Mucosa of rectum (tissue), 2 donors: ENCODE measurements at regions not wholly inside any gene's neighbourhood (a gene's known extent, or its start where the extent isn't known, plus 50 kb on each side); places are given as distances from the start of the nearest gene placed in this dataset.

Experiments used
- H3K27ac ChIP-seq, 2 donors: one replicate each; pipeline ENCODE4 v1.7.0; 2013; ENCODE audit warnings: inconsistent platforms in 2 of 2, low read depth in 2 of 2, low read length in 2 of 2
- H3K27me3 ChIP-seq, 2 donors: one replicate each; pipeline ENCODE4 v1.7.0; 2013; ENCODE audit warnings: low read length in 2 of 2; ENCODE audit not compliant: control insufficient read depth in 2 of 2, insufficient read depth in 2 of 2
- H3K36me3 ChIP-seq, 2 donors: one replicate each; pipeline ENCODE4 v1.7.0; 2013; ENCODE audit warnings: low read length in 2 of 2; ENCODE audit not compliant: control insufficient read depth in 2 of 2, insufficient read depth in 2 of 2
- H3K4me1 ChIP-seq, 2 donors: one replicate each; pipeline ENCODE4 v1.7.0; 2013; ENCODE audit warnings: low read length in 2 of 2, mild to moderate bottlenecking in 1 of 2; ENCODE audit not compliant: control insufficient read depth in 2 of 2, insufficient read depth in 2 of 2
- H3K4me3 ChIP-seq, 2 donors: one replicate each; pipeline ENCODE4 v1.7.0; 2013; ENCODE audit warnings: low read length in 2 of 2
- H3K9ac ChIP-seq, 2 donors: one replicate each; pipeline ENCODE4 v1.7.0; 2013; ENCODE audit warnings: low read length in 2 of 2, low read depth in 1 of 2, mild to moderate bottlenecking in 1 of 2
- H3K9me3 ChIP-seq, 2 donors: one replicate each; pipeline ENCODE4 v1.7.0; 2013; ENCODE audit warnings: low read length in 2 of 2; ENCODE audit not compliant: control insufficient read depth in 2 of 2
- donor health status: healthy.
- donor health status: Normal muscosa, but diverticular disease.

DNA sequence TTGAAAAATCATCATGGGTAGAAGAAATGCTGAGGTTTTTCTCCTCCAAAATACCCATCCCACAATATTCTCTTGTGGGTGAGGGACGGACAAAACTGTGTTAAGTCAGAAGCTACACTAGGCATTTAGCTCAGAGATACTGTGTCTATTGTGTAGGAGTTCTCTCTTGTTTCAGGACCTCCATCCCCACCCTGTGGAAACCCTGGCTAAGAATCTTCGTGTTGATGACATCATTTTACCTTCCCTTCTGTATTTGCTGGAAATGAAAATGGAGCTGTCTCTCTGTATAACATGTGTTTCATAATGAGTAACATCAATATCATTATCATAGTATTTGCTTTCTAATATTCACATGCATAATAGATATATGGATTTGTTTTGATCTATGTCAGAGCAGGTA, 1193.0 kb upstream of the CITED2 start:
- Histone ChIP-seq H3K4me1 (no peaks in the 10 kb centered on the region), H3K36me3 (no peaks in the 10 kb centered on the region), H3K27ac (no peak overlapping the region), H3K27me3 (no peaks in the 10 kb centered on the region), H3K9me3 (no peaks in the 10 kb centered on the region), H3K9ac (no peak overlapping the region), H3K4me3 (no peak overlapping the region)

DNA sequence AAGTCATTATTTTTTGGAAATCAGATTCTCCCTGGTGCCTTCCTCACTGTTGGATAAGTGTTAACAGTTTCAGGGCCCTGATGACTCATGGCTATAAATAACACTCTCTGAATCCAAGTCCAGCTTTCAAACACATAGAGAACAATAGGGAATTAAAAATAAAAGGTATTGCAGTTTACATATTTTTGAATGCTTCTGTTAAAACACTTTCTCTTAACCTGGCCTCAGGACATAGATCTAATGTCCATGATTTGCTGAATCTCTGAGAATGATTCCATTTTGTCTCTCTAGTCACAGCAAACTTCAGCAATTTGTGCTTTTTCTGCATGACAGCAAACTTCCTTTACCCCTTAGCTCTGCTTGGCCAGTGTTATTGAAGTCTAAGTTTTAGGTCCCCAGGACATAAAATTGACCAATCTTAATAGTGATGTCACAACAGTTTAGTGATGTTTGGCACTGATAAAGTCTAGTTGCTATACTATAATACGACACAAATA, 1192.4 kb upstream of the CITED2 start:
- H3K27ac ChIP-seq: no peak overlapping the region
- no peak overlapping the region for H3K9ac ChIP-seq

DNA sequence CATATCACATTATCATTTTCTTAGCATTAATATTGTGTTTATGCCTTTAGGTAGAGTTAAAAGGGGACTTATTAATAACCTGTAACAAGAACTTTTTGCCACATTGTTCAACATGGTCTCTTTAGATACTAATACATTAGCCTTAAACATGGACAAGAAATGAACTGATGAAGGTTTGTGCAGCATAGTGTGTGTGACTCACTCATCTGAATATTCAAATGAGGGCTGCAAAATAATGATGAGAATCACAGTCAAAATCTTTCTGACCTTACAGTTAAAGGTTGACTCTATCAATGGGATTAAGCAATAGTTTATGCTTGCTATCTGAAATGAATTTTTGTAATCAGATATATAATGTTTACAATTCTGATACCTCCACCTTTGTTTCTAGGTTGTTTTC, 1189.3 kb upstream of the CITED2 start:
- Histone ChIP-seq H3K27ac (no peak overlapping the region), H3K4me1 (no peaks in the 10 kb centered on the region), H3K36me3 (no peaks in the 10 kb centered on the region), H3K9ac (no peak overlapping the region), H3K27me3 (no peaks in the 10 kb centered on the region), H3K9me3 (no peaks in the 10 kb centered on the region), H3K4me3 (no peak overlapping the region)

More for the DNA sequence above, 1192.4 kb upstream of the CITED2 start:
- Histone ChIP-seq H3K9me3 (no peaks in the 10 kb centered on the region), H3K4me1 (no peaks in the 10 kb centered on the region), H3K36me3 (no peaks in the 10 kb centered on the region), H3K4me3 (no peak overlapping the region), H3K27me3 (no peaks in the 10 kb centered on the region)

DNA sequence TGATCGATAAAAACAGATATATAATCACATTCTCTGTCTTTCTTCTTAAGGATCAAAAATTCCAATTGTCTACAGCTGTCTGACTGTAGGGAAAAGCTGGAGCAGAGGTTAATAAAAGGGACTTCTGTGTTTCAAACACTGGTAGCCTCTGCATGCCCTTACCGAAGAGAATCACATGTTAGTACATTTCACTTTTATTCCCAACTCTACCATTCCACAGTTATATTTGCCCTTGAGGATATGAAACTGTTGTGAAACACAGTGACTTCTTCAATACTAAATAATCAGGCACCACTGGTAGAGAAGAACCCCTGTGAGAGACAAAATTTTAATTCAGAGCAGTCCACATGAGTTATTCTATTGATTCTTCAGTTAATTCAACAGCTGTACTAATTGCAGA, 1187.3 kb upstream of the CITED2 start:
- Histone ChIP-seq H3K4me3 (no peak overlapping the region), H3K27me3 (no peaks in the 10 kb centered on the region), H3K9me3 (no peaks in the 10 kb centered on the region), H3K27ac (no peak overlapping the region), H3K36me3 (no peaks in the 10 kb centered on the region), H3K4me1 (no peaks in the 10 kb centered on the region), H3K9ac (no peak overlapping the region)

DNA sequence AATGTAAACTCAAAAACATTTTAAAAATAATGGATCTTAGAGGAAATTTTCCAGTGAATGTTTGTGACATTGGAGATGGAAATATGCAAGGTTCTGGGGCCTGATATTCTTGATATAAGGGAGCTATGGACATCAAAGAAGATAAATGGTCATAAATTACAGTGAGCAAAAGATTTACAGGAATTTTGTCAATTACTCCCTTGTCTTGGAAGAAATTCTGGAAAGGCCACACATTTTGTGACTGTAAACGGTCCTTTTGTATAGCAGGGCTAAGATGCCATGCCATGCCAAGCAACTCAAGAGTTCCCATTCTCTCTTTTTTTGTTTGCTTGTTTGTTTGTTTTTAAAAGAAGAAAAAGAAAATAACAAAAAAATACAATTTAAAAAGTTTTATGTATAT, 1186.2 kb upstream of the CITED2 start:
- Histone ChIP-seq H3K9me3 (no peaks in the 10 kb centered on the region), H3K4me1 (no peaks in the 10 kb centered on the region), H3K9ac (no peak overlapping the region), H3K4me3 (no peak overlapping the region), H3K27me3 (no peaks in the 10 kb centered on the region), H3K36me3 (no peaks in the 10 kb centered on the region), H3K27ac (no peak overlapping the region)

DNA sequence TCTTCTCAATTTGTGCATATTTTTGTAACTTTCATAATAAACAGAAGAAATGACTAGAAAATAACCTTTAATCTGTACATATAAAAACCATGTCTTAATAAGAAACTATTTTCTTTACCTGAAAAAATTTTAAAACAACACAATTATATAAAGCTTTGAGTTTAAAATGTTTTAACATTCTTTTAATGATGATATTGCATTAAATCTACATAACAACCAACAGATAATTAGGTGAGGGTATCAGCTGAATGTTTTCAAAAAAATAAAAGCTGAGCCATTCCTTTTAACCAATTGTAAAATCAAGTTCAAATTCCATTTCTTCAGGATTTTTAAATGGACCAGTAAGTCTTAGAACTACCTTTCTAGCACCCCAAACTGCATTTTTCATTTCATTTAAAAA, 1185.0 kb upstream of the CITED2 start:
- no peaks in the 10 kb centered on the region for H3K36me3 ChIP-seq
- no peaks in the 10 kb centered on the region for H3K4me1 ChIP-seq
- no peak overlapping the region for H3K27ac ChIP-seq
- H3K9me3 ChIP-seq: no peaks in the 10 kb centered on the region
- H3K9ac ChIP-seq: no peak overlapping the region
- H3K4me3 ChIP-seq: no peak overlapping the region
- H3K27me3 ChIP-seq: no peaks in the 10 kb centered on the region

DNA sequence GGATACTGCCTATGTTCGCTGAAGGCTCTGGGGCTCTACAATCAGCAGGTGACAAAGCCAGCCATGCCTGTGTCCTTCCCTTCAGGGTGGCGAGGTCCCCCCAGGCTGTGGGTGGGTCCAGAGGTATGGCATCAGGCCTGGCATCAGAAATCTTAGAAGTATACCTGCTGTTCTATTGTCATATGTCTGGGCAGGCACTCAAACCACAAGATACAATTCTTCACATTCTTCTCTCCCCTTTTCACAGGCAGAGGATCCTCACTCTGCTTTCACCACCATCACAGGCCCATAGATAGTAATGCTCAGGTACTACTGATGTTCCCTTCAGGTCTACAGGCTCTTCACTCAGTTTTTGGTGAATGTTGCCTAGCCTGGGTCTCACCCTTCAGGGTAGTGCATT, 1180.0 kb upstream of the CITED2 start:
- Histone ChIP-seq H3K4me3 (no peak overlapping the region), H3K9ac (no peak overlapping the region), H3K36me3 (no peaks in the 10 kb centered on the region), H3K9me3 (no peaks in the 10 kb centered on the region), H3K4me1 (no peaks in the 10 kb centered on the region), H3K27me3 (no peaks in the 10 kb centered on the region), H3K27ac (no peak overlapping the region)

DNA sequence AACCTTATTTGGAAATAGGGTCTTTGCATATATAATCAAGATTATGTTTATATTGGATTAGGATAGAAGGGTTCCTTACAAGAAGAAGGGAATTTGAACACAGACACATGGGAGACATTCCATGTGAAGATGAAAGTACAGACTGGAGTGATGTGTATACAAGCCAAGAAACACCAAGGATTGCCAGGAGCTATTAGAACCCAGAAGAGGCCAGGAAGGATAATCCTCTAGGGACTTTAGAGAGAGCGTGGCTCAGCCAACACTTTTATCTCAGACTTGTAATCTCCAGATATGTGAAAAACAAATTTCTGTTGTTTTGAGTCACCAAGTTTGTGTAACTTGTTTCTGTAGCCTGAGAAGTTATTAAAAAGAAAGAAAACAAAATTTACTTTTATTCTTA, 1173.9 kb upstream of the CITED2 start:
- Histone ChIP-seq H3K4me1 (no peaks in the 10 kb centered on the region), H3K9me3 (no peaks in the 10 kb centered on the region), H3K27ac (no peak overlapping the region), H3K9ac (no peak overlapping the region), H3K36me3 (no peaks in the 10 kb centered on the region), H3K4me3 (no peak overlapping the region), H3K27me3 (no peaks in the 10 kb centered on the region)

DNA sequence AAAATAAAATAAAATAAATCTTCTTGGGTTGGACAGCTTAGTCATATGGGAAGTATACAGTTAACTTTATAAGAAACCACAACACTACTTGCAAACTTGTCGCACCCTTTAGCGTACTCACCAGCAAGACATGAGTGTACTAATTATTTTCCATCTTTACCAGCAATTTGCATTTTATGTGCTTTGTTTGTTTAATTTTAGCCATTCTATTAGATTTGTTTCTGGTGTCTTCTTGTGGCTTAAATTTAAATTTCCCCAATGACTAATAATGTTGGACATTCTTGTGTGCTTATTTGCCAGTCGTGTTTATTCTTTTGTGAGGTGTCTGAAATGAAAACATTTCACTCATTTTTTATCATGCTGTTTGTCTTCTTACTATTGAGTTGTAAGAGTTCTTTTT, 1172.2 kb upstream of the CITED2 start:
- Histone ChIP-seq H3K4me3 (no peak overlapping the region), H3K9ac (no peak overlapping the region), H3K36me3 (no peaks in the 10 kb centered on the region), H3K27ac (no peak overlapping the region), H3K4me1 (no peaks in the 10 kb centered on the region), H3K9me3 (no peaks in the 10 kb centered on the region), H3K27me3 (no peaks in the 10 kb centered on the region)

DNA sequence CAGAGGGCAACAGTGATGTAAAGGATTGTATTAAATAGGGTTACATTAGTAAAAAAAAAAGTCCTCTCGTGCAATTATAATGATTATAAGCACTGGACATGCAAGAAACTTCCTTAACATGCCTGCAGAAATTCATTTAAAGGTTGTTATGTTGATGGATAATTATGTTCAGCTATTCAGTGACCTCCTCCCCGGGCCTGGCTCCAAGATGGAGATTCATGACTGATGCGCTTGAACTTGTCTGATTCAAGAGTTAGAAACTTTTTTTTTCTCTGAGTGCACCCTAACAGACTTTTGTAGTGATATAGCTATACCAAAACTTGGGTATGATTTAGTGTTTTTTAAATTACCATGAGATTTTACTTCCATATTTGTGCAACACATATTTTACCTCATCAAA, 1170.0 kb upstream of the CITED2 start:
- H3K4me1 ChIP-seq: no peaks in the 10 kb centered on the region
- no peaks in the 10 kb centered on the region for H3K27me3 ChIP-seq
- no peaks in the 10 kb centered on the region for H3K36me3 ChIP-seq
- H3K9ac ChIP-seq: no peak overlapping the region
- H3K9me3 ChIP-seq: no peaks in the 10 kb centered on the region
- no peak overlapping the region for H3K4me3 ChIP-seq
- no peak overlapping the region for H3K27ac ChIP-seq

DNA sequence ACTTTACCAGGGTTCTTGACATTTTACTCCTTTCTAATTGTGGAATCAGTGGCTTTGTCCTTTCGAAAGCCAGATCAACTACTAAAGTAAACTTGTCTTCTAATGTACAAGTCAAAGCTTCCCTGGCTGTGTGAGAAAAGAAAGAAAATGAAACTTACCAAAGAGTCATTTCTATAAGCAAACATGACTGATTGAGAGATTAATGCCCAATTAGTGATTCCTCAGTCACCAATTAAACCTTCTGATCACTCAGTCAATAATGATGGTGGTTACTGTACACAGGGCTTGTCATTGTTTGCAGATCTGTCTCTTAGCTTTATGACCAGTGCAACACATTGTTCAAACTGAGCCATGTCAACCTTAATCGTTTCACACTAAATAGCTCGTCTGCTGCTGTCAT, 1168.4 kb upstream of the CITED2 start:
- Histone ChIP-seq H3K27ac (no peak overlapping the region), H3K4me3 (no peak overlapping the region), H3K4me1 (no peaks in the 10 kb centered on the region), H3K27me3 (no peaks in the 10 kb centered on the region), H3K9ac (no peak overlapping the region), H3K9me3 (no peaks in the 10 kb centered on the region), H3K36me3 (no peaks in the 10 kb centered on the region)
